Activated effector memory CD4-positive, alpha-beta T cell treated with anti-CD3 and anti-CD28 coated beads, Interleukin-2, amount 50 U/mL, for 16 hours (primary cell): ENCODE measurements at regions not wholly inside any gene's neighbourhood (a gene's known extent, or its start where the extent isn't known, plus 50 kb on each side); places are given as distances from the start of the nearest gene placed in this dataset.

Source experiments
- DNase-seq: peaks from one replicate; pipeline ENCODE4 v3.0.0-alpha.2; 2020

- DNase-seq: no peak
These were observed 627.3 kb upstream of the KIRREL3 start for GRCh38 chr11:127627629-127628457.

DNA sequence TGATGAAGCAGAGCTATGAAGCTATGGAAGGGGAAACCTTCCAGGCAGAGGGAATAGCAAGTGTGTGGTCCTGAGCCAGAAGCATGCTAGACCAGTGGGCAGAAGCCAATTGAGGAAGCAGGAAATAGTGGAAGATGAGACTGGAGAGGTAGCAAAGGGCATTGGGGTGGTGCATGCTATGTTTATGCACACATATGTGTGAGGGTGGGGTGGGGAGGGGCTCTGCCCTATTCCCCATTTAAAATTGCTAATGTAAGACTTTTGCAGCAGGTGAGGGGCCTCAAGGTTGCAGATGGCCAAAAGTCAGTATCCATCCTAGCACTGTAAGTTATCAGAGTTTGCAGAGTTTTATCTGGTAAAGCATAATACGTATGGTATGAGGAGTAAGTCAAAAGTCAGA lies 626.6 kb upstream of the KIRREL3 start:
- DNase-seq: no peak

- no peak for DNase-seq
These were observed 624.8 kb upstream of the KIRREL3 start for GRCh38 chr11:127625402-127625801.

GRCh38 chr11:127624306-127624856 lies 623.8 kb upstream of the KIRREL3 start:
- no peak for DNase-seq

- DNase-seq: no peak
These were observed 622.1 kb upstream of the KIRREL3 start for GRCh38 chr11:127622686-127623085.

DNA sequence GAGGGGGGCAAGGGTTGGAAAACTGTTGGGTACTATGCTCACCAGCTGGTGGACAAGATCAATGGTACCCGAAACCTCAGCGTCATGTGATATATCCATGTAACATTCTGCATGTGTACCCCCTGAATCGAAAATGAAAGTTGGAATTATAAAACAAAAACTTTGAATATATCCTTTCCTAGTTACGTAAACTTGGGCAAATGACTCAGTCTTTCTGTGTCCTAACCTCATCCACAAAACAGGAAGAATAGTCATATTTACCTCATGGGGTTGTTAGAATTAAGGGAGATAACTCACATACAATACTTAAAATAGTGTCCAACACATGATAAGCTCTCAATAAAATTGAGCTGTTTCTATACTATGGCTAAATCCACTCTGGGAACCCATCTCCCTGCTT lies 620.1 kb upstream of the KIRREL3 start:
- DNase-seq: no peak

DNA sequence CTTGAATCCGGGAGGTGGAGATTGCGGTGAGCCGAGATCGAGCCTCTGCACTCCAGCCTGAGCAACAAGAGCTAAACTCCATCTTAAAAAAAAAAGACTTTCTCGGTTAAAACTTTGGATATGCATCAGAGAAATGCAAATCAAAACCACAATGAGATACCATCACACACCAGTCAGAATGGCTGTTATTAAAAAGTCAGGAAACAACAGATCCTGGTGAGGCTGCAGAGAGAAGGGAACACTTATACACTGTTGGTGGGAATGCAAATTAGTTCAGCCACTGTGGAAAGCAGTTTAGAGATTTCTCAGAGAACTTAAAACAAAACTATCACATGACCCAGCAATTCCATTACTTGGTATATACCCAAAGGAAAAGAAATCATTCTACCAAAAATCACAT lies 619.4 kb upstream of the KIRREL3 start:
- no peak for DNase-seq

DNA sequence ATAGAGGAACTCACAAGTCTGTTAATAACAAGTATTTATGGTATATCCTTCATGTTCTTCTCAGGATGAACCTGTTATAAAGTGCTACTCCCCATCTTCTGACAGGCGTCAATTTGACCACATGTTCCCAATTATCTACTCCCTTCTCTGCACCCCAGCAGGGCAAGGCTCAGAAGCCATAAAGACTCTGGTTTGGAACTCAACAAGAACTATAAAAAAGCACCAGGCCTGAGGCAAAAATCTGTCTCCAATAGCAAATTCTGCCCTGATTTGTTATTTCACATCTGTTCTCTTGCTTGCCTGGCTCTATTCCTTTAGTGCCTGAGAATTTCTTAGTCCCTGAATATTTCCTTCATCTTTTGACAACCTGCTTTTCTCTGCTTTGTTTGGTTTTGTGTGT lies 618.2 kb upstream of the KIRREL3 start:
- DNase-seq: no peak

DNA sequence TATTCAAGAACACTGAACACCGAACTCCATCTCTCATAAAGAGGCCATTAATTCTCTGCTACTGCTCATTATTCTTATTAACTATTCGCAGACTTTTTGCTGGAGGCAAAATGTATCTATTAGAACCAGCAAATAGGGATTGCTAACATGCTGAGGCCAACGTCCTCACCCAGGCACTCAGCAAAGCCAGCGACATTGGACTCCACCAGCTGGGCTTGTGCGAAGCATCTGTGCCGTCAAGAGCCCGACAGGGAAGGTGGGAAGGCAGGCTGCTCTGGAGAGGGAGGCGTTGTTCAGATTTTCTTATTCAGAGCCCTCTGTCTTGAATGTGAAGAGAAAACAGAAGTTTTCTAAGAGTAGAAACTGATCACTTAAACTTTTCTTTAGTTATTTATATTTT lies 615.6 kb upstream of the KIRREL3 start:
- DNase-seq: no peak

DNA sequence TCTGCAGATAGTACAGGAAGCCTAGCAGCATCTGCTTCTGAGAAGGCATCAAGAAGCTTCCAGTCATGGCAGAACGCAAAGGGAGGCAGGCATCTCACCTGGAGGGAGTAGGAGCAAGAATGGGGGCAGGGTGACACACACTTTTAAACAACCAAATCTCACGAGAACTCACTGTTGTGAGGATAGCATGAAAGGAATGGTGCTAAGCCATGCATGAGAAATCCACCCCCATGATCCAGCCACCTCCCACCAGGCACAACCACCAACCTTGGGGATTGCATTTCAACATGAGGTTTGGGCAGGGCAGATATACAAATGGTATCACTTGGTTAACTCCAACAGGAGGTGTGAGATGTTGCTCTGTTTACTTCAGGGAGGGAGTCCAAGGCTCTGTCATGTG lies 612.0 kb upstream of the KIRREL3 start:
- no peak for DNase-seq

DNA sequence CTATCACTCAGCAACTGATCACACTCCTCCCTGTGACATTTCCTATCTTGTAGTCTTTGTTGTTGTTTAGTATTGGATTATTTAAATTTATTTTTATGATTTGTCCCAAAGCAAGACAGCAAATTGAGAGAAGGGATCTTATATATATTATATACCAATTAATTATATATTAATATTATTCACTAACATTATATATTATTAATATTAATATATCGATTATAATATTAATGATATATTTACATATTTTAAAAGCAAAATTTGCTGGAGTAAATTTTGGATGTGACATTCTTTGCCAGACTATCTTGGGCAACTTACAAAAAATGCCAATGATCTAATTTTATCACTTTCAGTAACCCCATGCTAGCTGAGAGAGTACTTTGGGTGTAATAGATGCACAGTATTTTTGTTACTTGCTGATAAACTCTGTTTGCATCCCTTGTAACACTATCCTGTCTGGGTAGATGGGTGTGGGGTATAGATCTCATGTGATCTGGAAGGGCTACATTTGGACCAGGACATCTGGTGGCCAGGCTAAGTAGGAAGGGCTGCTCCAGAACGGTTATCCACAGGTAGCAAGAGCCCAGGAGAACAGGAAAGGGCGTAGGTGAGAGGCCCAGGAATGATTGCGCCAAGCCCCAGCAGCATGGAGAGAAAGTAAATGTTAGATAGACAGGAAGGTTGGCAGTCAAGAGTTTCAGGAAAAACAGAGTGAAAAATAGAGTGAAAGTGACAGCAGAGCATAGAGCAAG lies 608.6 kb upstream of the KIRREL3 start:
- no peak for DNase-seq

GRCh38 chr11:127607487-127608085 lies 607.0 kb upstream of the KIRREL3 start:
- no peak for DNase-seq

- no peak for DNase-seq
These were observed 601.0 kb upstream of the KIRREL3 start for GRCh38 chr11:127601578-127601977.

DNA sequence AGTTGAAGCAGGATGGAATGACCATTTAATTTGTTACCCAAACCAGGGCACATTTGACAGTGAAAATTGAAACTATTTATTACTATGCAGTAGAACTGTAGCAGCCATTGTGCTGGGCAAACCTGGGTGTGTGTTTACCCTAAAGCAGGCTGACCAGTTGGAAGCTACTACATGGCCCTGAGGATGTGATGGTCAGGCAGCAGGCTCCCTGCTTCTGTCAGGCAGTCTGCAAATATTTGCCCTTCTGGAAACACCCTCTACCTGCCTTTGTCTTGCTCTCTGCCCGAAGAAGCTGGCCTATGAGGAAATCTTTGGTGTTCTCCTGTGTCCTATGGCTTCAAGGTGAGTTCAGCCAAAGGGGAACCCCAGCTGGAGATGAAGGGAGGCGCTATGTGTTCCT lies 600.1 kb upstream of the KIRREL3 start:
- DNase-seq: no peak

DNA sequence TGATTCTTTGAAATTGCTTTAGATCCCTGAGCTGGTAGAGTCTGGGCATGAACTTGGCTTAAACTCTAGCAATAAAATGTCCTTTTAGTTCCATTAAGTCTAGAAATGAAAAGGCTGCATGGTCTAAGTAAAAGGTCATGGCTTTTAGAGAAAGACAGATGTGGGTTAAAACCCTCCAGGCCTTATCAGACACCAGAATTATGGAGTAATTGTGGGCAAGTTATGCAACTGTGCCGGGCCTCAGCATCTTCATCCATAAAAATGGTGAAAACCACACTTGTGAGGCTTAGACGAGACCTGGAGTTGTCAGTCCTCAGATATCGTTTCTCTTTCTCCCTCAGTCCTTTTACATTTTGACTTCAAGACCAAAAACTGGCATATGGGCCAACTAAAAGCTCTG lies 597.9 kb upstream of the KIRREL3 start:
- DNase-seq: no peak

DNA sequence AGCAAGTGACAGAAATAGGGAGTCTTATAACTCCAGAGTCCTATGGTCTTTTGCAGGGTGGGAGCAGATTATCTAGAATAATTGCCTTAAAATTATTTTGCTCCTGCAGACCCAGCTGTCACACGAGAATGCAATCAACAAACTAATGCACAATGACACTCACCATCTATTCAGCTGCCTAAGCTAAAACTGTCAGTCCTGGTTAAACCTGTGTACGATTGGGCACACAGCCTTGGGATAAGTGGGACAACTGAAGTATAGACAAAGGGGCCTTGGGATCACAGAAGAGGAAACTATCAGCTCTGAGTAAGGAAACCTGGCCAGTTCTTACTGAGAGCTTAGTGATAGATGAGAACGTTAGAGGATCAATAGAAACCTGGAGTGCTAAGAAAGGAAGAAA lies 595.9 kb upstream of the KIRREL3 start:
- DNase-seq: no peak

GRCh38 chr11:127592371-127592770 lies 591.8 kb upstream of the KIRREL3 start:
- DNase-seq: no peak

DNA sequence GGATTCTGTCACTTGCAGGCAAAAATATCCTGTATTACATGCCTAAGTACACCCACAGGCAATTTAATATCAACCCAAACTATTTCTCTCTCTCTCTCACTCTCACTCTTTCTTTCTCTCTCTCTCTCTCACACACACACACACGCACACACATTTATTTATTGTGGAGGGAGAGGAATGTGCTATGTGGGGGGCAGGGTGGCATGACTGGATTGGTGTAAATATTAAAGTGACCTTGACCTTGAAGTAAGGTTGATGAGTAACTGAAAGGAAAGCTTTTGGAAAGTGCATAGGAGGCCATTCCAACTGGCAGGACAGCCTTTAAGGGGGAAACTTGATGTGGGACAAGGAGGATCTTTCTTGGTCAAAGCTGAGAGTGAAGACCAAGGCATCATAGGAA lies 589.7 kb upstream of the KIRREL3 start:
- DNase-seq: no peak

- DNase-seq: no peak
These were observed 587.9 kb upstream of the KIRREL3 start for GRCh38 chr11:127588431-127588830.

- DNase-seq: no peak
These were observed 586.9 kb upstream of the KIRREL3 start for GRCh38 chr11:127587511-127587910.

DNA sequence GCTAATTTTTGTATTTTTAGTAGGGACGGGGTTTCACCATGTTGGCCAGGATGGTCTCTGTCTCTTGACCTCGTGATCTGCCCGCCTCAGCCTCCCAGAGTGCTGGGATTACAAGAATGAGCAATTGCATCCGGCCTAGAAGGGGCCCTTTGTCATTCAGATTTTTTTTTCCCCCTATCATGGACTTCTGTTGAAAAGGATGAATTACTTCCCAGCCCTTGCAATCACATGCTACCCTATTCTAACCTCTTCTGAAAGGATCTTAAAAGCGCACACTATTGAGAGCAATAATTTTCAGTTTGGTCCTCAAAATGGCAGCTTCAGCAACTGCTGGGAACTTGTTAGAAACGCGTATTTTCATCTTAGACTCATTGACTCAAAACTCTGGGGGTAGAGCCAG lies 575.6 kb upstream of the KIRREL3 start:
- DNase-seq: no peak

DNA sequence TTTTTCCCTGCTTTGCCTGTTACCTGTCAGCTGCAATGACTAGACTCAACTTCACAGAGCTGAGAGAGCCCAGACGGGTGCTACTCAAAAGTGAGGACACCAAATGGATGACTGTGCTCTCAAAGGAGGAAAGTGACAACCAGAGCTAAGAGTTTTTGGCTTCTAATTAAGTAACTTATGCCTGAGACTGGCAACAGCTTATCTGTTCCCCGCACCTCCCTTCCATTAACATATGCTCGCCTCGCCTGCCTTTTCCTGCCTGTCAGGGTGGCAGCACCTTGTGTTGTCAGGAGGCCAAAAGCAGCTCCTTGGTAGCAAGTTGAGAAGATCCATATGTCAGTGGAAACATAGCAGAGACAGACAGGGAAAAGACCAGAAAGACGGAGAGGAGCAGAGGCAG lies 573.9 kb upstream of the KIRREL3 start:
- DNase-seq: no peak

DNA sequence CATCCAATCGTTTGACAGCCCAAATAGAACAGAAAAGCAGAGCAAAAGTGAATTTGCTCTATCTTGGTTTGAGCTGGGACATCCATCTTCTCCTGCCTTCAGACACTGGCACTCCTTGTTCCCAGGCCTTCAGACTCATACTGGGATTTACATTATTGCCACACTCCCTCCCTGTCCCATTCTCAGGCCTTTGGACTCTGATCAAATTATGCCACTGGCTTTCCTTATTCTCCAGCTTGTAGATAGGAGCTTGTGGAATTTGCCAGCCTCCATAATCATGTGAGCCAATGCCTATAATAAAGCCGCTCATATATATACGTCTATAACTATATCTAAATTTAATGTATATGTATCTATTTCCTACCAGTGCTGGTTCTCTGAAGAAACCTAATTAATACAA lies 568.3 kb upstream of the KIRREL3 start:
- DNase-seq: no peak
